ENCODE measurements at regions not wholly inside any gene's neighbourhood (a gene's known extent, or its start where the extent isn't known, plus 50 kb on each side); places are given as distances from the start of the nearest gene placed in this dataset.
"Not testable (repeated sequence)": the region's sequence is repeated elsewhere in the genome, so short reads cannot be mapped to it uniquely, and the experiment has no call there.

- CTCF ChIA-PET = no interaction called here
- POLR2A ChIA-PET = no interaction called here
- no peak for DNase-seq (ENCODE audit: extremely low spot score)
- TF ChIP-seq CTCF (IDR thresholded peaks at IDR 0.05; ENCODE audit: control extremely low read depth, extremely low read depth, low read depth, missing control alignments) = no peak
Measured at GRCh38 chr6:76565932-76566331, 493.5 kb upstream of the IMPG1 start.

GRCh38 chr6:76562371-76562770, 489.9 kb upstream of the IMPG1 start:
- CTCF ChIA-PET, POLR2A ChIA-PET: not testable (repeated sequence)

GRCh38 chr6:76560851-76561755, 488.6 kb upstream of the IMPG1 start:
- DNase-seq (ENCODE audit: extremely low spot score); POLR2A ChIA-PET: not testable (repeated sequence)
- CTCF ChIA-PET = interaction anchor here (0.9 to 1.0 kb wide), 2 partner anchors 12 to 20 kb away, joined by 3 read pairs; no protein-coding TSS in a partner anchor

More at GRCh38 chr6:76562371-76562770, 489.9 kb upstream of the IMPG1 start:
- DNase-seq (ENCODE audit: extremely low spot score) = not testable (repeated sequence)

GRCh38 chr6:76553256-76553655, 480.8 kb upstream of the IMPG1 start:
- no peak for DNase-seq (ENCODE audit: extremely low spot score)
- no peak for TF ChIP-seq CTCF (IDR thresholded peaks at IDR 0.05; ENCODE audit: control extremely low read depth, extremely low read depth, low read depth, missing control alignments)
- POLR2A ChIA-PET = no interaction called here
- CTCF ChIA-PET = no interaction called here

- DNase-seq (ENCODE audit: extremely low spot score) = no peak
- POLR2A ChIA-PET = no interaction called here
- TF ChIP-seq CTCF (IDR thresholded peaks at IDR 0.05; ENCODE audit: control extremely low read depth, extremely low read depth, low read depth, missing control alignments) = no peak
- CTCF ChIA-PET = no interaction called here
Measured at GRCh38 chr6:76552268-76552667, 479.8 kb upstream of the IMPG1 start.

GRCh38 chr6:76533661-76534060, 461.2 kb upstream of the IMPG1 start:
- POLR2A ChIA-PET = no interaction called here
- no peak for TF ChIP-seq CTCF (IDR thresholded peaks at IDR 0.05; ENCODE audit: control extremely low read depth, extremely low read depth, low read depth, missing control alignments)
- CTCF ChIA-PET = interaction anchor here (1.6 kb wide), 1 partner anchor 26 kb away, joined by 4 read pairs; no protein-coding TSS in a partner anchor
- no peak for DNase-seq (ENCODE audit: extremely low spot score)

GRCh38 chr6:76532647-76533046, 460.2 kb upstream of the IMPG1 start:
- TF ChIP-seq CTCF (IDR thresholded peaks at IDR 0.05; ENCODE audit: control extremely low read depth, extremely low read depth, low read depth, missing control alignments) = no peak
- ChIA-PET CTCF (interaction anchor here (1.5 kb wide), 1 partner anchor 53 kb away, joined by 3 read pairs; no protein-coding TSS in a partner anchor), POLR2A (no interaction called here)
- no peak for DNase-seq (ENCODE audit: extremely low spot score)
